GM19035 (cell line): ENCODE measurements at regions not wholly inside any gene's neighbourhood (a gene's known extent, or its start where the extent isn't known, plus 50 kb on each side); places are given as distances from the start of the nearest gene placed in this dataset.
"Not testable (repeated sequence)": the region's sequence is repeated elsewhere in the genome, so short reads cannot be mapped to it uniquely, and the experiment has no call there.

ENCODE experiments used
- ATAC-seq: cut with Tn5 transposase; IDR thresholded peaks from one replicate; pipeline ENCODE4 v1.9.1; 2021; ENCODE audit not compliant: unreplicated experiment

DNA sequence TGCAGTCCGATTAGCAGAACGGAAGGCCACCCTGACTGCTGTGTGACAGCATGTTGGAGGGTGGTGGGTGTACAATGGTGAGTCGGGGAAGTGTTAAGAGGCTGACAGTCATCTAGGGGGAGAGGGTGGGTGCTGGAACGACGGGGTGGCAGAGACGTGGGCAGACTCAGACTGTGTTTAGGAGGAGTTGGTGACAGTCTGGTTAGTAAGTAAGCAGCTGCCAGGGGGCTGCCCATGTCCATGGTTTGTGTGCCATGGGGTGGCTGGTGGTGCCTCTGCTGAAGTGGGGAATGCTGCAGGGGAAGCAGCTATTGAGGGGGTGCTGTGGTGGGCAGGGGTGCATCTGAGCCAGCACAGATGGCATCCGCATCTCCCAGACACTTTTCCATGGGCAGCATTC lies 51.3 kb upstream of the BOD1 start:
- no peak for ATAC-seq

DNA sequence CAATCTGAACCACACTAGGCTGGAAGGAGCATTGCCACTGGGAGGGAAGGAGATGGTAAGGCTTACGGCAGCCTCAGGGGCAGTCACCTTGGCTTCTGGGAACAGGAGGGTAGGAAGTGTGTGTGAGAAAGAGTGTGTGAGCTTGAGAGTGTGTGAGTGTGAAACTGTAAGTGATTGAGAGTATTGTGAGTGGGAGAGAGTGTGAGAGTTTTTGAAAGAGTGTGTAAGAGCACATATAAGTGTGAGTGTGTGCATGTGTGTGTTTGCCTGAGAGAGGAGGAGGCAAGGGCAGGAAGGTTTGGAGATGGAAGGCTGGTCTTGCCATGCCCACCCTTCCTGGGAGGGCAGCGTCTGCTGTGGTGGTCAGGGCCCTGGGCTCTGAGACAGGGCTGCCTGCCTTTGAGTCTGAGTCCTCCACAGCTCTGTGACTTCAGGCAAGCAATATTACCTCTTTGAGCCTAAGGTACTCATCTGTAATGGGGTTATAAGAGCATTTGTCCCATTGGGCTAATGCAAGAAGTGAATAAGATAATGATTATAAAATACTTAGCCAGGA lies 51.9 kb upstream of the BOD1 start:
- ATAC-seq: no peak

GRCh38 chr5:173668910-173669309 lies 52.5 kb upstream of the BOD1 start:
- ATAC-seq: no peak

- no peak for ATAC-seq
Observed at GRCh38 chr5:173669483-173669882, 53.0 kb upstream of the BOD1 start.

GRCh38 chr5:173670130-173670651 lies 53.7 kb upstream of the BOD1 start:
- ATAC-seq: no peak

- no peak for ATAC-seq
Observed at GRCh38 chr5:173670791-173671120, 54.3 kb upstream of the BOD1 start.

GRCh38 chr5:173671121-173671949 lies 54.9 kb upstream of the BOD1 start:
- no peak for ATAC-seq

- no peak for ATAC-seq
Observed at GRCh38 chr5:173672166-173672565, 55.7 kb upstream of the BOD1 start.

DNA sequence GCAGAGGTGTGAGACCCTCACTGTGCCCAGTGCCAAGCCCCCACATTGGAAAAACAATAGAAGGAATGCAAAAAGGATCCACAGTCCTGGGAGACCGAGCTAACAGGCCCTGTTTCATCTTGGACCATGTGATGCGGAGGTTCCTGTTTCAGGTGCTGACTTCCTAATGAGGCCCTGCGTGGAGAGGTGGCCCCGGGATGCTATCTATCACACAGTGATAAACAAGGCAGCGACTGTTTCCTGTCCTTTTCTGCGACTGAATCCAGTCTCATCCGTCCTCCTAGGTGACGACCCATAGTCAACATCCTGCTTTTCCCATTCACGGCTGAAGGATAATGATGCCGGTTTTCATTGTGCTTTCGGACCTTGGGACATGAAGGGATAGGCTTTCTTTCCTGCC lies 56.4 kb upstream of the BOD1 start:
- no peak for ATAC-seq

GRCh38 chr5:173673295-173674101 lies 57.0 kb upstream of the BOD1 start:
- no peak for ATAC-seq

DNA sequence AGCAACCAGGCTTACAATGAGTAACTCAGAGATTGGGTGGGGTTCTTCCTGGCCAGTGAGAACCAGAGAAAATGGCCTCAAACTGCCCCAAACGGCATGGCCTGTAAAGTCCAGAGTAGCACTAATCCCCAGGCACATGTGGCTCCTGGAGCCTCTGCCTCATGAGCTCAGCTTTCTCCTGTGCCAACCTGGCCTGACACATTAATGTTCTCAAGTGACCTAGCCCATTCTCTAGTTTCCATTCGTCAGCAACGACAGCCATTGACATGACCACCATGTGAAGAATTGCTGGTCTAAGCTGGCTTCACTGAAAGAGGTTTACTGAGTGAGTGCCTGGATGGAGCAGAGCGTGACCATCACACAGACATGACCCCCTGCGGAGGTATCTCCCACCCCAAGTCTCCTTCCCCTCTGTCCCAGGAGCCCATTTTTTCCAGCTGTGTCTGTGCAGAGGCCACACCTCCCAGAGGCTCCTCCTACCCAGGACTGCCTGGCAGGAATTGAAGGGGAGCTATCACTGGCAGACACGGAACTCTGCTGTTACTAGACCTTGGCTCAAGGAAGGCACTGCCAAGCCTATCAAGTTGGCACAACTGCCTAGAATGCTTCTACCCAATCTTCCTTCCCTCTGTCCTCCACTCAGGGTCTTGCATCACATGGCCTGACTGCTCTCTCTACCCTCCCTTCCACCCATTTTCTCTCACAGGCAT lies 59.0 kb upstream of the BOD1 start:
- no peak for ATAC-seq

DNA sequence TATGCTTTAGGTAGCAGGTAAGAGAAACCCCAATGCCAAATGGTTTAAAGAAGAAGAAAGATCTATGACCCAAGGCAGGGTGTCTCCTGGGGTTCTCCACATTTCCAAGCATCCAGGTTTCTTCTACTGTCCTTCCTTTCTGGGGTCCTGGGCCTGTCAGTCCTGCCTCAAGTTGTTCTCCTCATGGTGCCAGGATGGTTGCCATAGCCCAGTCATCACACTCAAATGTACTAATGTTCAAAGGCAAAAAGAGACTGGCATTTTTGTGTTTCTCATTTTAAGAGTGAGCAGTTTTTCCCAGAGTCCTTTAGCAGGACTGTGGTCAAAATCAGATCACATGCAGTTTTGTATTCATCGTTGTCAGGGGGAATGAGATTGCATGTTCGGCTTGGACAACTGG lies 59.9 kb upstream of the BOD1 start:
- ATAC-seq: no peak

- no peak for ATAC-seq
Observed at GRCh38 chr5:173677125-173677672, 60.7 kb upstream of the BOD1 start.

DNA sequence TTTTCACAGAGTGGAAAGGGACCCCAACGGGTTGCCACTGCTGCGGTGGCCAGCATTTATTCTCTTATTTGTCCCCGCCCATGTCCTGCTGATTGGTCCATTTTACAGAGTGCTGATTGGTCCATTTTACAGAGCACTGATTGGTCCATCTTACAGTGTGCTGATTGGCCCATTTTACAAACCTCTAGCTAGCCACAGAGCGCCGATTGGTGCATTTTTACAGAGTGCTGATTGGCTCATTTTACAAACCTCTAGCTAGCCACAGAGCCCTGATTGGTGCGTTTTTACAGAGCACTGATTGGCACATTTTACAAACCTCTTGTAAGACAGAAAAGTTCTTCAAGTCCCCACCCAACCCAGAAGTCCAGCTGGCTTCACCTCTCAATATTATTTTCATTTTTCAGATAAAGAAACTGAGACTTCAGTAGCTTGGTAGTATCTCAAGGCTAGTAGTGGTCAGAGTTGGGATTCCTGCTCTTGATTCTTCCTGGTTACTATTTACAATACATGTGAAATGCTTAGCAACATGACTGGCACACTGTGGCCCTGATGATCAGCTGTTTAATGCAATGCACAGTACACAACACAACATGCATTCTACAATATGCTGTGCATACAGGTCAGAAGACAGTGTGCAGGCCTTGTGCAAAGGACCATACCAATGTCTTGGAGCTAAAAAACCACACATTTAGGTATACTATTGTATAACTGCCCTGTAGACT lies 63.6 kb upstream of the BOD1 start:
- peak; percentile 51 for ATAC-seq

GRCh38 chr5:173680660-173681242 lies 64.3 kb upstream of the BOD1 start:
- ATAC-seq: peak; percentile 72

- ATAC-seq: no peak
Observed at GRCh38 chr5:173682313-173682712, 65.9 kb upstream of the BOD1 start.

DNA sequence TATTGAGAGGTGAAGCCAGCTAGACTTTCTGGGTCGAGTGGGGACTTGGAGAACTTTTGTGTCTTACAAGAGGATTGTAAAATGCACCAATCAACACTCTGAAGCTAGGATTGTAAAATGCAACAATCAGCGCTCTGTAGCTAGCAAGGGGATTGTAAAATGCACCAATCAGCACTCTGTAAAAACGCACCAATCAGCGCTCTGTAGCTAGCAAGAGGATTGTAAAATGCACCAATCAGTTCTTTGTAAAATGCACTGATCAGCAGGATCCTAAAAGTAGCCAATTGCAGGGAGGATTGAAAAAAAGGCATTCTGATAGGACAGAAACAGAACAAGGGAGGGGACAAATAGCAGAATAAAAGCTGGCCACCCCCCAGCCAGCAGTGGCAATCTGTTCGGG lies 68.1 kb upstream of the BOD1 start:
- not testable (repeated sequence) for ATAC-seq

DNA sequence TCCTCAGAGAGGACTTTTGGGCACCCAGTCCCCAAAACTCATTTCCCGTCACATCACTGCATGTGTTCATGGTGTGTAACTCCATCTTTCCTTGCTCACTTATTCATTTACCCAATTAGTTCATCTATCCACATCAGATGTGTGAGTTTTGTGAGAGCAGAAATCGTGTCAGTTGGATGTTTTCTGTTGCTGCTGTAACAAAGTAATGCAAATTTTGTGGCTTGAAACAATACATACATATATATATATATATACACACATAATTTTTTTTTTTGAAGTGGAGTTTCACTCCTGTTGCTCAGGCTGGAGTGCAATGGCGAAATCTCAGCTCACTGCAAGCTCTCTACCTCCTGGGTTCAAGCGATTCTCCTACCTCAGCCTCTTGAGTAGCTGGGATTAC lies 70.5 kb upstream of the BOD1 start:
- ATAC-seq: no peak

- no peak for ATAC-seq
Observed at GRCh38 chr5:173688703-173689102, 72.3 kb upstream of the BOD1 start.

- ATAC-seq: no peak
Observed at GRCh38 chr5:173689171-173689736, 72.8 kb upstream of the BOD1 start.
